ENCODE measurements at regions not wholly inside any gene's neighbourhood (a gene's known extent, or its start where the extent isn't known, plus 50 kb on each side); places are given as distances from the start of the nearest gene placed in this dataset.

- H3K27ac ChIP-seq = no peak overlapping the region
- no peak for TF ChIP-seq ZFX (IDR thresholded peaks at IDR 0.05)
- no peak for TF ChIP-seq CTCF (conservative IDR thresholded peaks at IDR 0.05)
Measured at GRCh38 chr6:80441131-80441530, 334.7 kb downstream of the BCKDHB start.

GRCh38 chr6:80440496-80441115 is 334.1 kb downstream of the BCKDHB start:
- TF ChIP-seq CTCF (conservative IDR thresholded peaks at IDR 0.05) (no peak), ZFX (IDR thresholded peaks at IDR 0.05) (no peak)
- no peak overlapping the region for H3K27ac ChIP-seq

- no peak overlapping the region for H3K27ac ChIP-seq
- TF ChIP-seq ZFX (IDR thresholded peaks at IDR 0.05) (no peak), CTCF (conservative IDR thresholded peaks at IDR 0.05) (no peak)
Measured at GRCh38 chr6:80439721-80440470, 333.4 kb downstream of the BCKDHB start.

- no peak overlapping the region for H3K27ac ChIP-seq
- TF ChIP-seq ZFX (IDR thresholded peaks at IDR 0.05) (no peak), CTCF (conservative IDR thresholded peaks at IDR 0.05) (no peak)
Measured at GRCh38 chr6:80438772-80439171, 332.3 kb downstream of the BCKDHB start.

- H3K27ac ChIP-seq = no peak overlapping the region
- TF ChIP-seq CTCF (conservative IDR thresholded peaks at IDR 0.05) = no peak
- no peak for TF ChIP-seq ZFX (IDR thresholded peaks at IDR 0.05)
Measured at GRCh38 chr6:80437801-80438200, 331.3 kb downstream of the BCKDHB start.

GRCh38 chr6:80437221-80437620 is 330.8 kb downstream of the BCKDHB start:
- TF ChIP-seq CTCF (conservative IDR thresholded peaks at IDR 0.05) (no peak), ZFX (IDR thresholded peaks at IDR 0.05) (no peak)
- no peak overlapping the region for H3K27ac ChIP-seq

- TF ChIP-seq ZFX (IDR thresholded peaks at IDR 0.05) = no peak
- no peak for TF ChIP-seq CTCF (conservative IDR thresholded peaks at IDR 0.05)
Measured at GRCh38 chr6:80436663-80437062, 330.2 kb downstream of the BCKDHB start.

More at GRCh38 chr6:80436663-80437062, 330.2 kb downstream of the BCKDHB start:
- no peak overlapping the region for H3K27ac ChIP-seq
